ENCODE measurements at regions not wholly inside any gene's neighbourhood (a gene's known extent, or its start where the extent isn't known, plus 50 kb on each side); places are given as distances from the start of the nearest gene placed in this dataset.

DNA sequence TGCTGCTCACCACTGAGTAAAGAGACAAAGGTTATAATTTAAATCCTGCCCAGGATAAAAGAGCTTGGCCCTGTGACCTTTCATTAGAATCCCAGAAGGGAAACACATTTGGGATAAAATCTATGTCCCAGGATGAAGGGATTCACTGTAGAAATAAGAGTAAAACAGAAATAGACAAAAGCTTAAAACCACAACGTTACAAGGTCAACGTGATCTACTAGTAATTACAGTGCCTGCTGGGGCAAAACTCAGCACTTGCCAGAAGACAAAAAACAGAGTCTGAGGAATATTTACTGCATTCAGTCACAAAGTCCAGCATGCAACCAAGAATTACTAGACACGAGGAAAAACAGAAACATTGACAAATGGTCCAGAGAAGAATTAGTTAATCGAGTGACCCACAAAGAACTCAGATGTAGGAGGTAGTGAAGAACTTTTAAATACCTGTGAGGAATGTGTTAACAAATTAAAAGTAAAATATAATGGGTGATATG lies 982.3 kb downstream of the GATA3 start:
- RAD21 ChIA-PET (ENCODE audit: unreplicated experiment): no interaction called here
- no peaks in the 10 kb centered on the region for H3K36me3 ChIP-seq (ENCODE audit: control insufficient read depth in 2 of 2, insufficient read depth in 2 of 2, low read length in 1 of 2)
- H3K4me2 ChIP-seq (ENCODE audit: control insufficient read depth, insufficient read depth): no peak overlapping the region
- SMC1A ChIA-PET (ENCODE audit: uncharacterized antibody, unreplicated experiment): interaction anchor here (0.6 to 1.4 kb wide), 3 partner anchors 9 to 46 kb away, joined by 3 to 4 read pairs (median 3); no protein-coding TSS in a partner anchor
- ATAC-seq (no peak), DNase-seq (ENCODE audit: low read depth, low spot score) (no peak), FAIRE-seq (no peak)
- intact Hi-C loops (cut with micrococcal nuclease; ENCODE audit: unreplicated experiment) (no loop called here), in situ Hi-C loops (cut with MboI) (no loop called here)
- no peak for TF ChIP-seq STAT1 (conservative IDR thresholded peaks at IDR 0.05)
- no peak for TF ChIP-seq NR2C1 (IDR thresholded peaks at IDR 0.05)
- TF ChIP-seq MTA2 (IDR thresholded peaks at IDR 0.05; ENCODE audit: low read depth): no peak
- TF ChIP-seq RUNX3 (IDR thresholded peaks at IDR 0.05; ENCODE audit: low read length): no peak
- TF ChIP-seq CEBPB (IDR thresholded peaks at IDR 0.05; ENCODE audit: borderline replicate concordance in 1 of 2, low read depth in 2 of 2, low read length in 2 of 2): no peak
- TF ChIP-seq NFXL1 (IDR thresholded peaks at IDR 0.05; ENCODE audit: borderline replicate concordance): no peak
- TF ChIP-seq, protein P1, sequence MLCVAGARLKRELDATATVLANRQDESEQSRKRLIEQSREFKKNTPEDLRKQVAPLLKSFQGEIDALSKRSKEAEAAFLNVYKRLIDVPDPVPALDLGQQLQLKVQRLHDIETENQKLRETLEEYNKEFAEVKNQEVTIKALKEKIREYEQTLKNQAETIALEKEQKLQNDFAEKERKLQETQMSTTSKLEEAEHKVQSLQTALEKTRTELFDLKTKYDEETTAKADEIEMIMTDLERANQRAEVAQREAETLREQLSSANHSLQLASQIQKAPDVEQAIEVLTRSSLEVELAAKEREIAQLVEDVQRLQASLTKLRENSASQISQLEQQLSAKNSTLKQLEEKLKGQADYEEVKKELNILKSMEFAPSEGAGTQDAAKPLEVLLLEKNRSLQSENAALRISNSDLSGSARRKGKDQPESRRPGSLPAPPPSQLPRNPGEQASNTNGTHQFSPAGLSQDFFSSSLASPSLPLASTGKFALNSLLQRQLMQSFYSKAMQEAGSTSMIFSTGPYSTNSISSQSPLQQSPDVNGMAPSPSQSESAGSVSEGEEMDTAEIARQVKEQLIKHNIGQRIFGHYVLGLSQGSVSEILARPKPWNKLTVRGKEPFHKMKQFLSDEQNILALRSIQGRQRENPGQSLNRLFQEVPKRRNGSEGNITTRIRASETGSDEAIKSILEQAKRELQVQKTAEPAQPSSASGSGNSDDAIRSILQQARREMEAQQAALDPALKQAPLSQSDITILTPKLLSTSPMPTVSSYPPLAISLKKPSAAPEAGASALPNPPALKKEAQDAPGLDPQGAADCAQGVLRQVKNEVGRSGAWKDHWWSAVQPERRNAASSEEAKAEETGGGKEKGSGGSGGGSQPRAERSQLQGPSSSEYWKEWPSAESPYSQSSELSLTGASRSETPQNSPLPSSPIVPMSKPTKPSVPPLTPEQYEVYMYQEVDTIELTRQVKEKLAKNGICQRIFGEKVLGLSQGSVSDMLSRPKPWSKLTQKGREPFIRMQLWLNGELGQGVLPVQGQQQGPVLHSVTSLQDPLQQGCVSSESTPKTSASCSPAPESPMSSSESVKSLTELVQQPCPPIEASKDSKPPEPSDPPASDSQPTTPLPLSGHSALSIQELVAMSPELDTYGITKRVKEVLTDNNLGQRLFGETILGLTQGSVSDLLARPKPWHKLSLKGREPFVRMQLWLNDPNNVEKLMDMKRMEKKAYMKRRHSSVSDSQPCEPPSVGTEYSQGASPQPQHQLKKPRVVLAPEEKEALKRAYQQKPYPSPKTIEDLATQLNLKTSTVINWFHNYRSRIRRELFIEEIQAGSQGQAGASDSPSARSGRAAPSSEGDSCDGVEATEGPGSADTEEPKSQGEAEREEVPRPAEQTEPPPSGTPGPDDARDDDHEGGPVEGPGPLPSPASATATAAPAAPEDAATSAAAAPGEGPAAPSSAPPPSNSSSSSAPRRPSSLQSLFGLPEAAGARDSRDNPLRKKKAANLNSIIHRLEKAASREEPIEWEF (IDR thresholded peaks at IDR 0.05; ENCODE audit: insufficient replicate concordance, low read depth, low read length): no peak
- CTCF ChIA-PET: interaction anchor here (1.2 kb wide), 1 partner anchor 15 kb away, joined by 3 read pairs; no protein-coding TSS in a partner anchor
- no peaks in the 10 kb centered on the region for H3K9me3 ChIP-seq (replicated peaks; ENCODE audit: control insufficient read depth, insufficient read depth, low read length)
- H3K9ac ChIP-seq (ENCODE audit: control insufficient read depth, insufficient read depth, low read length): no peak overlapping the region
- no peak overlapping the region for H3K4me3 ChIP-seq
- 0% methylated on average over 4 of the region's 4 CpGs for WGBS (ENCODE audit: insufficient coverage, insufficient replicate concordance, low lambda C conversion rate, missing lambda C conversion rate)
- H3K4me1 ChIP-seq (ENCODE audit: control insufficient read depth, insufficient read depth, low read length): no peaks in the 10 kb centered on the region
- no peaks in the 10 kb centered on the region for H3K27me3 ChIP-seq (replicated peaks in 1 of 2; ENCODE audit: control insufficient read depth in 2 of 2, insufficient read depth in 2 of 2, low read length in 1 of 2)
- no TSS peak for BruUV-seq (replicated peaks)
- no peak overlapping the region for H2AFZ ChIP-seq (ENCODE audit: control insufficient read depth, low read depth, low read length)
- H3K27ac ChIP-seq (ENCODE audit: control insufficient read depth, insufficient read depth): no peak overlapping the region
- H4K20me1 ChIP-seq (ENCODE audit: control insufficient read depth, insufficient read depth): no peaks in the 10 kb centered on the region
- no peaks in the 10 kb centered on the region for H3K79me2 ChIP-seq (ENCODE audit: control insufficient read depth, insufficient read depth, low read length)
- POLR2A ChIA-PET: no interaction called here
